Panc1 (cell line): ENCODE measurements at regions not wholly inside any gene's neighbourhood (a gene's known extent, or its start where the extent isn't known, plus 50 kb on each side); places are given as distances from the start of the nearest gene placed in this dataset.
"Not testable (repeated sequence)": the region's sequence is repeated elsewhere in the genome, so short reads cannot be mapped to it uniquely, and the experiment has no call there.

Experiments used
- ATAC-seq: fragments of 200-7000 bp; cut with Tn5 transposase; 2 replicates; pipeline ENCODE4 v1.9.1; 2020; ENCODE audit warnings: mild to moderate bottlenecking, moderate library complexity
- BruUV-seq: library from RNA; stranded (reverse); fragments of 400-500 nt; replicated peaks from 2 replicates; lab custom pipeline; 2021; lab: Mats Ljungman, UMichigan
- CTCF ChIA-PET: fragments of 300-600 bp; sonication (Branson Sonifier 250); formaldehyde crosslinking; loops from one replicate; lab custom pipeline; 2022; ENCODE audit warnings: antibody characterized with exemption; lab: Charles Lee
- POLR2A ChIA-PET: fragments of 300-600 bp; sonication (Branson Sonifier 250); formaldehyde crosslinking; loops from one replicate; lab custom pipeline; 2022; ENCODE audit warnings: antibody characterized with exemption; lab: Charles Lee
- DNase-seq: peaks from one replicate; pipeline ENCODE4 v3.0.0-alpha.2; 2010; ENCODE audit warnings: low read depth, low spot score
- H3K27ac ChIP-seq: 2 replicates; pipeline ENCODE4 v1.5.1; 2011; ENCODE audit warnings: mild to moderate bottlenecking, low read length, inconsistent platforms
- H3K27me3 ChIP-seq: fragments of 200-500 bp; sonication (Bioruptor generic); 2 replicates; pipeline ENCODE4 v1.6.0; 2014; ENCODE audit warnings: low read length, inconsistent platforms; ENCODE audit not compliant: control insufficient read depth, insufficient read depth
- H3K36me3 ChIP-seq: fragments of 200-500 bp; sonication (Bioruptor generic); 2 replicates; pipeline ENCODE4 v1.5.1; 2014; ENCODE audit warnings: inconsistent platforms, mild to moderate bottlenecking, low read length, moderate library complexity; ENCODE audit not compliant: control insufficient read depth, insufficient read depth
- H3K4me1 ChIP-seq: 2 replicates; pipeline ENCODE4 v1.5.1; 2011; ENCODE audit warnings: inconsistent platforms, mild to moderate bottlenecking, low read length, moderate library complexity; ENCODE audit not compliant: control insufficient read depth, insufficient read depth
- H3K4me3 ChIP-seq, 2 experiments: 2 replicates each; pipeline ENCODE4 v1.5.1; 2011 to 2012; ENCODE audit warnings: low read depth in 2 of 2, low read length in 2 of 2, mild to moderate bottlenecking in 2 of 2, inconsistent platforms in 1 of 2, moderate library complexity in 1 of 2
- H3K9me3 ChIP-seq: fragments of 200-500 bp; sonication (Bioruptor generic); 2 replicates; pipeline ENCODE4 v1.5.1; 2014; ENCODE audit warnings: low read depth, mild to moderate bottlenecking, inconsistent platforms, low read length, moderate library complexity; ENCODE audit not compliant: control insufficient read depth, insufficient read depth
- CTCF ChIP-seq: fragments of 450-650 bp; IDR thresholded peaks from 2 replicates; pipeline ENCODE4 v1.5.1; 2017; ENCODE audit warnings: mild to moderate bottlenecking
- POLR2AphosphoS5 ChIP-seq: IDR thresholded peaks from 2 replicates; pipeline ENCODE4 v1.6.1; 2012; ENCODE audit warnings: mild to moderate bottlenecking, low read depth, low read length, moderate library complexity
- REST ChIP-seq, 2 experiments: IDR thresholded peaks; 2 replicates each; pipeline ENCODE4 v1.6.1; 2011 to 2012; ENCODE audit warnings: low read depth in 2 of 2, control low read depth in 1 of 2, low read length in 1 of 2, mild to moderate bottlenecking in 1 of 2, moderate library complexity in 1 of 2; ENCODE audit not compliant: insufficient read depth in 1 of 2
- SIN3A ChIP-seq: IDR thresholded peaks from 2 replicates; pipeline ENCODE4 v1.6.1; 2012; ENCODE audit warnings: low read depth, mild to moderate bottlenecking, low read length, moderate library complexity, borderline replicate concordance; ENCODE audit not compliant: insufficient read depth
- TCF7L2 ChIP-seq: IDR thresholded peaks from 2 replicates; pipeline ENCODE4 v1.6.1; 2011; ENCODE audit warnings: mild to moderate bottlenecking, low read depth, low read length, inconsistent platforms
- in situ Hi-C: cut with HindIII; loops from 2 replicates; pipeline ENCODE4 v1.10.0; 2016; ENCODE audit warnings: low sequenced_read_pairs, low pct_unique_long_range_greater_than_20kb
- intact Hi-C: fragments of 100-400 bp; cut with micrococcal nuclease; formaldehyde crosslinking; loops from one replicate; pipeline ENCODE4 v1.10.0; 2022; ENCODE audit not compliant: unreplicated experiment

- ChIA-PET POLR2A (no interaction called here), CTCF (no interaction called here)
- Histone ChIP-seq H3K27me3 (no peaks in the 10 kb centered on the region), H3K4me3 (no peak overlapping the region), H3K9me3 (0 out of 2 replicates have a peak, but pooled peaks cover 4% of the 10 kb centered on the region), H3K4me1 (no peaks in the 10 kb centered on the region), H3K27ac (no peak overlapping the region), H3K36me3 (no peaks in the 10 kb centered on the region)
- no peak for DNase-seq
- no TSS peak for BruUV-seq
- in situ Hi-C loops (no loop called here), intact Hi-C loops (no loop called here)
- TF ChIP-seq POLR2AphosphoS5 = no peak
- TF ChIP-seq REST (IDR thresholded peaks at IDR 0.05; ENCODE audit: insufficient read depth in 1 of 2, low read depth in 2 of 2, low read length in 1 of 2) = no peak
- TF ChIP-seq SIN3A = no peak
- no peak for TF ChIP-seq TCF7L2
- TF ChIP-seq CTCF = no peak
- no peak for ATAC-seq
Measured at GRCh38 chr11:97702951-97703350, 1313.1 kb downstream of the JRKL start.

GRCh38 chr11:97703851-97704250 is 1314.0 kb downstream of the JRKL start:
- H3K9me3 ChIP-seq = no peaks in the 10 kb centered on the region
- in situ Hi-C loops (no loop called here), intact Hi-C loops (no loop called here)
- no peaks in the 10 kb centered on the region for H3K36me3 ChIP-seq
- no peak for ATAC-seq
- ChIA-PET CTCF (no interaction called here), POLR2A (no interaction called here)
- no peak overlapping the region for H3K4me3 ChIP-seq
- no peak for DNase-seq
- H3K27me3 ChIP-seq = no peaks in the 10 kb centered on the region
- no TSS peak for BruUV-seq
- no peaks in the 10 kb centered on the region for H3K4me1 ChIP-seq
- TF ChIP-seq POLR2AphosphoS5 (no peak), REST (IDR thresholded peaks at IDR 0.05; ENCODE audit: insufficient read depth in 1 of 2, low read depth in 2 of 2, low read length in 1 of 2) (no peak), SIN3A (no peak), CTCF (no peak), TCF7L2 (no peak)
- no peak overlapping the region for H3K27ac ChIP-seq

GRCh38 chr11:97705441-97705840 is 1315.3 kb upstream of the CNTN5 start:
- CTCF ChIA-PET, ATAC-seq, in situ Hi-C loops, intact Hi-C loops, H3K4me3 ChIP-seq, H3K27ac ChIP-seq, POLR2A ChIA-PET, H3K4me1 ChIP-seq, DNase-seq, BruUV-seq, H3K27me3 ChIP-seq, H3K9me3 ChIP-seq, H3K36me3 ChIP-seq: not testable (repeated sequence)
